Right lung (tissue), 2 donors: ENCODE measurements at regions not wholly inside any gene's neighbourhood (a gene's known extent, or its start where the extent isn't known, plus 50 kb on each side); places are given as distances from the start of the nearest gene placed in this dataset.

Experiments
- DNase-seq, 2 donors: peaks; one replicate each; pipeline ENCODE4 v3.0.0-alpha.2; 2013

DNA sequence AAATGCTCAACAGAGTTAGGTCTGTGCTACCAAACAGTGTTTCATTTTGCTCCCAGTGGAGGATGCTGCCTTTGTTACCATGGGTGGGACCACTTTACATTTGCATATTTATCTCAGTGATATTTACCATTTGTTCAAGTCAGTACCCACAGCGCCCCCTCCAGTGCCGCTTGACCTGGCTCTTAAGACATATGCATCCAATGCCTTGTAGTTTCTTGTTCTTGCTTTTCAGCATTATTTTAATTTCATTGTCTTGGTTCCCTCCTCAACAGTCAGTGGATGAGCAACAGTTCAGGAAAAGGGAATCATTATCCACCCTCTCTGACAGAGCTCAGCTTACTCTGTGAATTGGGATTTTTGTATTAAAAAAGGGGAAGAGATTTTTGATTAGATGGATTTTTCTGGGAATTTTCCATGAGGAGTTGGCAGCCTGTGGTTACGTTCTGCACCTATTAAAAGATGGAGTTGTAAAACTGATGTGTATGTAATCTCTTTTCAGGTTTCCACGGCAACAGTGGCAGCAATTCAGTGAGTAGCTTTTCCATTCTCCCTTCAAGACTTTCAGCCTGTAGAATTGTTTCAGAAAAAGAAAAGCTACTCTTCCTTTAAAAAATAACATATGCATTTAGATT lies 240.5 kb upstream of the DAAM1 start:
- peak in 1 of 2 donors; percentile 30 for DNase-seq

DNA sequence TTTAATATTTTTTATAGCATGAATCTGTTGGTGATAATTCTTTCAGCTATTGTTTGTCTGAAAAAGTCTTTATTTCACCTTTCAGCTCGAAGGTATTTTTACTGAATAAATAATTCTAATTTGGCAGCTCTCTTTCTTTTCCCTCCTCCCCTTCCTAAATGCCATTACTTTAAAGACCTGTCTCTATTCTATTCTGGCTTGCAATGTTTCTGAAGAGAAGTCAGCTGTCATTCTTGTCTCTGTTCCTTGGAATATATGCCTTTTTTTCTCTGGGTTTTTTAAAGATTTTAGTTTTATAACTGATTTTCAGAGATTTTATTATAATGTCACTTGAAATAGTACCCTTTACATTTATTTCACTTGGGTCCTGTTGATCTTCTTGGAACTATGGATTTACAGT lies 237.9 kb upstream of the DAAM1 start:
- DNase-seq, result no peak

DNA sequence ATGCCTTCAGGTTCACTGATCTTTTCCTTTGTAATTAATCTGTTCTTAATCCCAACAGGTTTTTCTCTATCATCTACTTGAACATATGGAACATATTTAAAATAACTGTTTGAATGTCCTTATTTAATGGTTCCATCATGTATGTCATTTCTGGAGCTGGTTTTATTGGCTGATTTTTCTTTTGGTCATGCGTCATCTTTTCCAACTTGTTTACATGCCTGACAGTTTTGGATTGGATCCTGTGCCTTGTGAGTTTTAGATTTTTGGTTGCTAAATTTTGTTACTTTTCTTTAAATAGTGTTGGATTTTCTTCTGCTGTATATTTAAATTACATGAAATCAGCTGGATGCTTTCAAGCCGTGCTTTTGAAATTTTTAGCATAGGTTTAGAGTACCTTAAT lies 237.3 kb upstream of the DAAM1 start:
- no peak for DNase-seq

DNA sequence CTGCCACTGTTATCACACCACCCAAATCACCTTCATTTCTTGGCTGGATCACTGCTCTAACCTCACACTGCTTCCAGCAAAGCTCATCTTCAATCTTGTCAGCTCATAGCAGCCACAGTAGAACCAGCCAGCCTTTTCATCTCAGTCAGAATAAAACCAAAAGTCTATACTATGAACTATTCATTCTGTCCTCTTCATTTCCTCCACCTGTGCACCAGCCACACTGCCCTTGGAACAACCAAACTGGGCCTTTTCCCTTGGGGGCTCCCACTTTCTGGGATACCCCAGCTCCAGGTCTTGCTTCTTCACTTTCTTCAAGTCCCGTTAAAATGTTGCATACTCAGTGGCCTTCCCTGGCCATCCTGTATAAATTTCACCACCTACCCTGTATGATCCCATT lies 234.4 kb upstream of the DAAM1 start:
- no peak for DNase-seq

DNA sequence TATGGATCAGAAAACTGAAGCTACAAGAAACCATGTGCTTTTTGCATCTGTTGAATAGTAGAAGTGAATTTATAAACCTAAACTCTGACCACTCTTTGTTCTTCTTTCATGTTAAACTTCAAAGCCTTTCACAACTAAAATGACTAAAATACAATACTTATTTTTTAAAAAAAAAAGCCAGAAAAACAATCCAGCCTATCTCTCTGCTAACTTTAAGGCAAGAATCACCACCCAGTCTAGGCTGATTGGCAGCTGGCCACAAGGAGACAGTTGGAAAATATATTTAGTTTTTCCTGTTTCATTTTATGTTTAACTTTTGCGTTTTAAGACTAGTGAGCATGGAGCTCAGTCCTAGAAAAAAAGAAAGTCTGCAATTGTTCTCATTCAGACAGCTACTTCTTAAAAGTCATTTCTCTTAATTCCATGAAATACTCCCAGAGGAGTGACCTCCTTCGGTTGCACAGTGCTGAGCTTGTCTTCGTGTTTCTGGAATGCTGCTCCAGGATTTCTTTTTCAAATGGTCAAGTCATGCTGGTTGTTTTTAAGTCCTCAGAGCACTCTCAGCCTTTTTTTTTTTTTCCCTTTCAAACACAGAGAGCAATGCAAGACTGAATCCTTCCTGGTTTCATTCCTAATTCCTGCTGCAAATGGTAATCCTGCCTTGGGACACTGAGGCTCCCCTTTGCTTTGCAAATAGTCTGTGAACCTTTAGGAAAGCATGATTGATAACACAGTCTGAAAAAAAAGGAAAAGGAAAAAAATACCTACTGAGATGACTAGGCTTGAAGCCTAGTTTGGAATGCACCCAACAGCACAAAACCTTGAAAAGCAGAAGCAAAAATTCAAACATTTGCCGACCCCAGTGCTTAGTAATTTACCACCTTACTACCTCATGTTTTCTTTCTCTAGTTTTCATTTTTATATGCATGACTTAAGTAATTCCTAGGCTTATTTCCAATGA lies 233.3 kb upstream of the DAAM1 start:
- no peak for DNase-seq

DNA sequence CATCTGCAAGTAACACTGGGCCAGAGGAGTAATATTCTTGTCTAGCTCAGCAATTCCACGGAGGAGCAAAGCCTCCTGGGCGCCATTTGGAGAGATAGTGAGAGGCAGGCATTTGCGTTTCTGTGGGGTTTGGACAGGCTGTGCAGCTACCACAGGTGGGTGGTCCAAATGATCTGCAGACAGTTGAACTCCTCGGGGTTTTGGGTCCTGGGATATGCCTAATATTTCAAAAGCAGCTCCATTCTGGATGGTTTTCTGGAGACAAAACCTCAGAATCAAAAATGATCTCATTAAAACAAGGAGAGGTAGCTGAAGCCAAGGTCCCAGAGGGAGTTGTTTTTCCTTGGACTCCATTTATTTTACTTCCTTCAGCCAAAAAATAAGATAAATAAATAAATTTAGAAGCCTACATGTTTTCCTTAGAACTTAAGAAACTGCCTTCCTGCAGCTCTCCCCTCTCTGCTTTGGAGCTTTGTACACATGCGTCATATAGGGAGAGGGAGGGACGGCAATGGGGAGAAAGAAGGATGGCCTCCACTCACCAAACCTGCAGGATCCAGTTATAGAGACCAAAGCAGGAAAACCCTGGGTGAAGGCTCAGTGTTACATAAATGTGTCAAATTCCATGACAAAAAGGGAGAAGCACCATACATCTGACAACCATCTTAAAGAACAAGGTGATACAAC lies 227.3 kb upstream of the DAAM1 start:
- DNase-seq, result no peak

DNA sequence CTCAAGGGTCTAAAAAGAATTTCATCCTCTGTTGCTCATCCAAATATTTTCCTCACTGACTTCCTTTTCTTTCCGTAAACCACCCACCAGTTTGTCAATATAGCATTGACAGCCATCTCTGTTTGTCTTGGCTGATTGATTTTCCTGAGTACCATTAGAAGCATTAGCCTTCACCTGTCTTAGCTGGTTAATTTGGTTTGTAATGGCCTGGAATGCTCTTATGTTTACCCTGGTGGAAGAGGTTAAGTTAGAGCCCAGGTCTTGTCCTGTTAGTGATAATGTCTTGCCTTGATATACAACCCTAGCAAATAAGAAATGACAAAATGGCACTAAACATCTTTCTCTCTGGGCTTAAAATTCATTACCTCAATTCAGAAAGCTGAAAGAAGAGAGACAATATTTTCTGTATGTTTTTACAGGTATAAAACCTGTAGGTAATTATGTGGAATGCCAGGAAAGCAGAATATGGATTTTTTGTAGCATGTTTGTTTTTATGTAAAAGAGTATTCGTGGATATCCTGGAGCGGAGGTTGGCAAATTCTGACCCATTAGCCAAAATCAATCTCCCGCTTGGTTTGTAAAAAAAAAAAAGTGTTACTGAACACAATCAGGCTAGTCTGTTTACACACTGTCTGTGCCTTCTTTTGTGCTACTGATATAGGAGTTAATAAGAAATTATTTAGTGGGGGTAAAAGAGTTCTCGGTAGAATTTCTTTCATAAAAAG lies 224.4 kb upstream of the DAAM1 start:
- no peak for DNase-seq

DNA sequence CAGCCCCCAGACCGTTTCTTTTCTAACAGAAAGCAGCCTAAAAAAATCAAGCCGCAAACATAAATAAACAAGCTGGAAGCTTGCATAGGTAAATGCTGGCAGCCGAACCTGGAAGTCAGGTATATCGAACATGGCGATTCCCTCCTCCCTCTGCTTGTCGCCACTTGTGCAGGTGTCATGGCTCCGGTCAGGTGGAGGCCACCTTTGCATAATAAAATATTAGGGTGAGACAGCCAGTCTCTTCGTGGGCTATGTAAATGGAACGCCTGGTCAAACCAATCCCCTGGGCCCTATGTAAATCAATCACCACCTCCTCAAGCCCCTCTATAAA lies 223.9 kb upstream of the DAAM1 start:
- no peak for DNase-seq

DNA sequence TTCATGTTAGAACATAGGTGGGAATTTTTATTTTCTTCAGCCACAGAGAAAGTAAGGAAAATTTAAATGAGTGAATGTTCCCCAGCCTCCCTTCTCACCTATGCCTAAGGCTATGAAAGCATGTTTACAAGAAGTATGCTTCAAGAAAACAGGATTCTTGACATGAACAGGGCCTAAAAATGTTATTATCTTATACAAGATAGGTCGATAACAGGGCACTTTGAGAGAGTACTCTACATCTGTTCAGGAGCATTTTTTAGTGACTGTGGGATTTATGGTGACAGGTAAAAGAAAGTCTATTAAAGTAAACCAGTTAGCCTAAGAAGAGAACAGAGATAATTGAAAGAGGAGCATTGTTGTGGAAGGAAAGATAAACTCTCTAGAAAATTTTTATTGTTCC lies 222.9 kb upstream of the DAAM1 start:
- no peak for DNase-seq

DNA sequence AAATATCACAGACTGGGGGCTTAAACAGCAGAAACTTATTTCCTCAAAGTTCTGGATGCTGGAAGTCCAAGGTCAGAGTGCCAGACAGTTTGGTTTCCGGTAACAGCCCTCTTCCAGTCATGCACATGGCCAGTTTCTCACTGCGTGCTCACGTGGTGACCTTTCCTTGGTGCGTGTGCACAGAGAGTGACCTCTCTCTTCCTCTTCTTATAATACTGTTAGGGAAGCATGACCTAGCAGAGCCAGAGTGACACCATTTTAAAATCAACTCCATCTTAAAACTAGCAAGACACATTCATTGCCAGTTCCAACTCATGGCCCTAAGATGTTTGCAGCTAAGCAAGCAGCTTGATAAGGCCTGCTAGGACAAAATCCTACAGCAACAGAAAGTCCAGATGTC lies 221.5 kb upstream of the DAAM1 start:
- no peak for DNase-seq

DNA sequence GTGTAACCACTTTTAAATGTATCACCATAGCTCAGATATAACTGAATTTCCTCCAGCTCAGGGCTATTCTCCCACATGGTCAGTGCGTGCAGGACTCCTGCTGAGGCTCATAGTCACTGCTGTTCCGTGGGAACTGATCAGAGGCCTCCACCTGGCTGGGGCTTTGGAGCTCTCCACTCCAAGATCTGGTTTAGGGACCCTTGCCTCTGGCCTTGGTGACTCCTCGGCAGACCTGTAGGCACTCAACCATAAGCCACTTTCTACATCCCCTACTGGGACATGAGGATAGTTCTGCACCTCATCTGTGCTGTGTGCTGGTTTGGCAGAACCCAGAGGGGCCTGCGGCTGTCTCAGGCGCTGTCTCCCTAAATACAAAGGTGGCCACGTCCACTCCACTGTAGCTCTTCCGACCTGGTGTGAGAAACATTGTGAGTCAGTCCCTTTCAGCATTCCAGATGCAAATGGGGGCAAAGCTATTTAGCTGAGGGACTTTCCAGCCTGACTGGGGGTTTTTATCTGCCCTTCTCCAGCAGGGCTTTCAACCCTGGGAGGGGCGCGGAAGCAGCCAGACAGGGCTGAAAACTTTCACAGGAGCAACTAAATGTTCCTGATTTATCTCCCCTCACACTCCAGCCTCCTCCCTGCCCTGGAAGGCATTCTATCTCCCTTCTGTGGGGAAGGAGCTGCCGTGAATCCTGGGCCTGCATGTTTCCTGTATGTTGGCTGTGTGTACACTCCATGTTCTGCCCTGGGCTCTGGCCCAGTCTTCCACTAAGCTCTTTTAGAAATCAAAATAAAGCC lies 218.3 kb upstream of the DAAM1 start:
- no peak for DNase-seq

DNA sequence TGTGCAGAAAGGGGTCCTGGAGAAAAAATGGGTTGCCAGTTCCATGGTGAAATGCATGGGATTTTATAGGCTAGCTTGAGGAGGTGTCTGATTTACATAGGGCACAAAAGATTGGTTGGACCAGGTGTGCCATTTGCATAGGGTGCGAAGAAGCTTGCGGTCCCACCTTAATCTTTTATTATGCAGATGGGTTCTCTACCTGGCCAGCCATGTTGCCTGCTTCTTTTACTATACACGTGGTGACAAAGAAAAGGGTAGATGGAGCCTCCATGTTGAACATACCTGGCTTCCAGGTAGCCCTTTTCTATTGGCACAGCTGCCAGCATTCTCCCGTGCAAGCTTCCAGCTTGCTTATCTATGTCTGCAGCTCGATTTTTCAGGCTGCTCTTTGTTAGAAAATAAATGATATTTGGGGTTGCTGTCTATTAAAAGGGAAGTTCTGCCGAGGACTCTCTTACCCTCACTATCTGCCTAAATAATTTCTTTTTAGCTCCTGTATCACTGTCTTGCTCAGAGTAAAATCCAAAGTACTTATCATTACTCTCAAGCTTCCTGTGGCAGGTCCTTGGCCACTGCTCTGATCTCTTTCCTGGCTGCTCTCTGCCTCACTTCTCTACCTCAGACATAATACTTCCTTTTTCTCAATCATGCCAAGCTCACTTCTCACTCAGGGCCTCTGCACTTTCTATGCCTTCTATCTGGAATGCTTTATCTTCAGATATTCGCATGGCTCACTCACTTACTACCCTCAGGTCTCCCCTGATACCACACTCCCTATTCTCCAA lies 216.0 kb upstream of the DAAM1 start:
- no peak for DNase-seq

DNA sequence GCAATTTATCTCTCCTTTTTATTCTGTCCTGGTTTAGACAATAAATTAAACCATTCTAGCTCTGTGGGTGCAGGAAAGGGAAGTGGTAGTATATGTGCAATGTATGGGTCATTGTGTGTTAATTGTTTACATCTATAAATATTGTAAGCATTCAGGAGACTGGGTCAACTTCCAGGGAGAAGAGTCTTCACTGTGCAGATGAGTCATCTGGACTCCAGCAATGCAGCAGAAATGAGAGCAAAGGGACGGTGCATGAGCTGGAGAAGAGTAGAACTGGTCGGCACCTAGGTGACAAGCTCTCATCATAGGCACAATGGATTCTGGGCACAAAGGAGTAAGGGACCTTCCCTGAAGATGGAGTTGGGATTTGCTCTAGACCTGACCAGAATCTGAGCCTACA lies 211.1 kb upstream of the DAAM1 start:
- DNase-seq, result no peak

DNA sequence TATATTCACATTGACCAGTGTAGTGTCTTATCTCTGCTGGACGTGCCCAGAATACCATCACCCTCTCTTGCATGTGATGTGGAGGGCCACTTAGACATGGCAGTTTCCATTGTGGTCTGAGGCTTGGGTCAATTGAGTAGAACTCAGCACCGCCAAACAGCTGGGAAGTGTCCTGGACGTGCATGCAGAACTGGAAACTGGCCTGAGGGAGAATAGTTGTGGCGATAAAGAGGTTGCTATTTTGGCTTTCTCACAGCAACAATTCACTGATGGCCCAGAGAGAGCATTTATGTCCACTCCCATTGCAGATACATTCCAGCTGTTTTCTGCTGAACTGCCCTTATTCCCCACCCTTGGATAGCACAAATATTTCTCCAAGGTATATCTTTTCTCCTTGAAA lies 210.1 kb upstream of the DAAM1 start:
- DNase-seq, result peak; percentile 53 to 67

DNA sequence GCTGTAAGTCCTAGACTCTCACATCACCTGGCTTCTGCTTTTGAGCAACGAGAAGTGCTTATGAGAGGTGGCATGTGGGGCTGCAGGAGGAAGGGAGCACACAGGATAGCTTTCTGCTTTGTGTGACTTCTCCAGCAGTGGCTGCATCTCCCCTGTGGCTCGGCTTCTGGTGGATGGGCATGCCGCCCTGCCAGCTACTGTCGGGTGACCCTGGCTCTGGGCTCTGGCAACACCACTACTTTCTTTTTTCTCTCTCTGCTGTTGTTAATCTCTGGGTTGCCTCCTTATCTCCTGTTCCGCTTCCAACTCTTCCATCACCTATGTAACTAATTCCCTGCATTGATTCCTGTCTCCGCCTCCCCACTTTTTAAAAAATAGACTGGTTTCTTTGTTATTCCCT lies 209.1 kb upstream of the DAAM1 start:
- DNase-seq, result no peak

DNA sequence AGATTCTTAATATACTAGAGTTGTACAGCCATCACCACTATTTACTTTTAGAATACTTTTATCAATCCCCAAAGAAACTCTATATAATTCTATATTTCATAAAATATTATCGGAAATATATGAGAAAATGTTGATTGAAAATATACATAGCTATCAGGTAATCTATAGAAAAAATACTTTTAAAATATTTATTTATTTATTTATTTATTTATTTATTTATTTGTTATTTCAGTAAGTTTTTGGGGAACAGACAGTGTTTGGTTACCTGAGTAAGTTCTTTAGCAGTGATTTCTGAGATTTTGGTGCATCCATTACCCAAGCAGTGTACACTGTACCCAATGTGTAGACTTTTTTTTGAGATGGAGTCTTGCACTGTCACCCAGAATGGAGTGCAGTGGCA lies 206.6 kb upstream of the DAAM1 start:
- no peak for DNase-seq

DNA sequence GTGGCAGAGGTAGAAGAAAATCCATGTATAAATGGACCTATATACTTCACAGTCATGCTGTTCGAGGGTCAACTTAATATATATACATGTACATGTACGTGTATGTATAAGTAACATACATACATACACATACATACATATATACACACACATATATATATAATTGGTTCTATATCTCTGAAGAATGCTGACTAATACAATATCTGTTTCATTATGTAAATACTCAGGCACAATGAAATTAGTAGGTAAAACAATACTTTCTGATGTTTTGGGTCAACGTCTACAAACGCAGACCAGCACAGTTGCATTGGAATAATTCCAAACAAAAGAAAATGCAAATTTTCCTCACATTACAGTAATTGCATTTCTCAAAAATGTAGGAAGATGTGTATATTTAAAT lies 202.7 kb upstream of the DAAM1 start:
- no peak for DNase-seq

DNA sequence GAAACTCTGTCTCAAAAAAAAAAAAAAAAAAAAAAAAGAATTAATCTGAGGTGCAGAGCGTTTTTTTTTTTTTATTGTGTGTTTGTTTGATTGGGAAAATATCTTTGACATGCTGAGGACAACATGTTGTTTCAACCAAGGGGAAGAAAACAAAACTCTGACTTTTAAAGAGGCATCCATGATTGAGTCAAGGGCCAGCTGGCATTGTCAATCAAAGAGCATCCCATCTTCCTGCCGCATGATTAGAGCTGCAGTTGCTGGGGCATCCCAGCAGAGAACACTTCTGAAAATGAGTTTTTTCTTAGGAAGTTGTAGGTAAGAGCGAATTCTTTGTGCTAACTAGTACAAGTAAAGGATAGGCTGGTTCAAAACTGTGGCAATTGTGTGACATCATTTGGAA lies 200.9 kb upstream of the DAAM1 start:
- DNase-seq, result no peak

DNA sequence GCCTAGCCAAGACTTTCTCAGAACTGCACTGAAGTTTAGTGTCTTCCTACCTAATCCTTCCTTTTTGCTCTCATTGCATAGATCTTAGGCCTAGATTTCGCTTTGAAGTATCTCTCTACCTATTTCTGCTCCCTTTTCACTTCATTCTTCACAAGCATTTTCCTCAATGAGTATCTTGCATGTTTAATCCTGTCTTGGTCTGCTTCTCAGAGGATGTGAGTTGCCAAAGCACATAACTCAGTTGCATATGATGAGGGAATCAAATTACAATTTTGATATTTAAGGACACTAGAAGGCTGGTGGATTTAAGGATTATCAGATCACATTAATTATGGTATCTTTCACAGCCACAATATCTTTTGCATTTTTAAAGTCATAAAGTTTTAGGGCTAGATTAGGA lies 195.5 kb upstream of the DAAM1 start:
- DNase-seq, result no peak

DNA sequence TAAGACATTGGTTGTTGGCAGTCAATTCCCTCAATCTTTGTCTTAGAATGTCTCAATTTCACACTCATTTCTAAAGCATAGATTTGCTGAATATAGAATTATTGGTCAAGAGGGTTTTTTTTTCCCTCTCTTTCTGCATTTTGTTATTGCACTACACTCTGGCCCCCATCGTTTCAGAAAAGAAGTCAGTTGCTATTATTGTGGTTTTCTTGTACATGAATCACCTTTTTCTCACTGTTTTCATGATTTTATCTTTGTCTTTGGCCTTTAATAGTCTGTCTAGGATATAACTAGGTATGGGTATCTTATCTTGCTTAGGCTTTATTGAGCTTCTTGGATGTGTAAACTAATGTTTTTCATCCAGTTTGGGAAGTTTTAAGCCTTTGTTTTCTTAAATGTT lies 194.3 kb upstream of the DAAM1 start:
- DNase-seq, result no peak

DNA sequence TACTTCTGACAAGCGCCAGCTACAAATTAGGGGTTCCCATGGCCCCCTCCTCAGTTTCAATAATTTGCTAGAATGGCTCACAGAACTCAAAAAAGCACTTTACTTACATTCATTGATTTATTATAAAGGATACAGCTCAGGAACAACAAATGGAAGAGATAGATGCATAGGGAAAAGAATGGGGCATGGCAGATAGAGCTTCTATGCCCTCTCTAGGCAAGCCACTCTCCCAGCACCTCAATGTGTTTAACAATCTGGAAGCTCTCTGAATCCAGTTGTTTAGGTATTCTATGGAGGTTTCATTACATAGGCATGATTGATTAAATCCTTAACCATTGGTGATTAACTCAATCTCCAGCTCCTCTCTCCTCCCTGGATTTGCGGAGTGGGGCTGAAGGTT lies 184.5 kb upstream of the DAAM1 start:
- peak in 1 of 2 donors; percentile 14 for DNase-seq
